ENCODE measurements at regions not wholly inside any gene's neighbourhood (a gene's known extent, or its start where the extent isn't known, plus 50 kb on each side); places are given as distances from the start of the nearest gene placed in this dataset.

GRCh38 chr14:30317729-30318128 lies 241.2 kb upstream of the G2E3 start:
- TF ChIP-seq RCOR1 (IDR thresholded peaks at IDR 0.05; ENCODE audit: low read depth, low read length) (no peak), CTCF (IDR thresholded peaks at IDR 0.05) (no peak), PBX3 (IDR thresholded peaks at IDR 0.05) (no peak), RFX5 (IDR thresholded peaks at IDR 0.05) (no peak), RAD21 (conservative IDR thresholded peaks at IDR 0.05 in 1 of 2, IDR thresholded peaks at IDR 0.05 in 1 of 2) (no peak), RNF2 (IDR thresholded peaks at IDR 0.05; ENCODE audit: borderline replicate concordance, low read depth) (no peak), CHD2 (IDR thresholded peaks at IDR 0.05; ENCODE audit: low read length, partially characterized antibody) (no peak), POLR2A (IDR thresholded peaks at IDR 0.05; ENCODE audit: low read length) (no peak)
